ENCODE measurements at regions not wholly inside any gene's neighbourhood (a gene's known extent, or its start where the extent isn't known, plus 50 kb on each side); places are given as distances from the start of the nearest gene placed in this dataset.

DNA sequence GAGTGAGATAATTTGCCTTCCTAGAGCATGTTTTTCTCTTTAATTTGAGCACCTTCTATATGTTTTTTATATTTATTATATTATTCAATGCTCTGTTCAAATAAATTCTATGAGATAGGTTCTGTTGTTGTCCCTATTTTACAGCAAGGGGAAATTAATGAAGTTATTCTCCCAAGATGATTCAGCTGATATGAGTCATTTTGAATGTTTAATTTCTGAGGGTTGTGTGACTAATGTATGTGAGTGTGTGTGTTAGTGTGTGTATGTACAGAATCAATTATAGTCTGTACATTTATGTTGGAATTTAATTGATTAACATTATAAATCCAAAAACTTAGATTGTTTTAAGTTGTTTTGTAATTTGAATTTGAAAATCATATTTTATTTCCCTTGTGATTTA is 1536.7 kb upstream of the B3GALT2 start:
- no peak for ATAC-seq
- no peak for TF ChIP-seq OSR1 (CRISPR knock-in tag; IDR thresholded peaks at IDR 0.05)
- TF ChIP-seq TOX (CRISPR knock-in tag; IDR thresholded peaks at IDR 0.05; ENCODE audit: borderline replicate concordance), result no peak; the same call in 1 of the 2 replicates
- TF ChIP-seq, protein P1, sequence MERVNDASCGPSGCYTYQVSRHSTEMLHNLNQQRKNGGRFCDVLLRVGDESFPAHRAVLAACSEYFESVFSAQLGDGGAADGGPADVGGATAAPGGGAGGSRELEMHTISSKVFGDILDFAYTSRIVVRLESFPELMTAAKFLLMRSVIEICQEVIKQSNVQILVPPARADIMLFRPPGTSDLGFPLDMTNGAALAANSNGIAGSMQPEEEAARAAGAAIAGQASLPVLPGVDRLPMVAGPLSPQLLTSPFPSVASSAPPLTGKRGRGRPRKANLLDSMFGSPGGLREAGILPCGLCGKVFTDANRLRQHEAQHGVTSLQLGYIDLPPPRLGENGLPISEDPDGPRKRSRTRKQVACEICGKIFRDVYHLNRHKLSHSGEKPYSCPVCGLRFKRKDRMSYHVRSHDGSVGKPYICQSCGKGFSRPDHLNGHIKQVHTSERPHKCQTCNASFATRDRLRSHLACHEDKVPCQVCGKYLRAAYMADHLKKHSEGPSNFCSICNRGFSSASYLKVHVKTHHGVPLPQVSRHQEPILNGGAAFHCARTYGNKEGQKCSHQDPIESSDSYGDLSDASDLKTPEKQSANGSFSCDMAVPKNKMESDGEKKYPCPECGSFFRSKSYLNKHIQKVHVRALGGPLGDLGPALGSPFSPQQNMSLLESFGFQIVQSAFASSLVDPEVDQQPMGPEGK (CRISPR knock-in tag; IDR thresholded peaks at IDR 0.05; ENCODE audit: borderline replicate concordance), result no peak
- no peak for TF ChIP-seq ZNF565 (CRISPR knock-in tag; conservative IDR thresholded peaks at IDR 0.05; ENCODE audit: low read depth)
- TF ChIP-seq TCF4 (CRISPR knock-in tag; IDR thresholded peaks at IDR 0.05; ENCODE audit: borderline replicate concordance), result no peak
- no peak for TF ChIP-seq CSDC2 (CRISPR knock-in tag; IDR thresholded peaks at IDR 0.05)
- no peak for TF ChIP-seq BACH2 (CRISPR knock-in tag; IDR thresholded peaks at IDR 0.05; ENCODE audit: borderline replicate concordance)
- no peak for TF ChIP-seq ZFP30 (CRISPR knock-in tag; IDR thresholded peaks at IDR 0.05)
- no peak for TF ChIP-seq GLIS3 (CRISPR knock-in tag; IDR thresholded peaks at IDR 0.05)
- TF ChIP-seq ISL1 (CRISPR knock-in tag; IDR thresholded peaks at IDR 0.05), result no peak
- no peak for TF ChIP-seq PPARA (CRISPR knock-in tag; IDR thresholded peaks at IDR 0.05; ENCODE audit: borderline replicate concordance)
- TF ChIP-seq, protein P2, sequence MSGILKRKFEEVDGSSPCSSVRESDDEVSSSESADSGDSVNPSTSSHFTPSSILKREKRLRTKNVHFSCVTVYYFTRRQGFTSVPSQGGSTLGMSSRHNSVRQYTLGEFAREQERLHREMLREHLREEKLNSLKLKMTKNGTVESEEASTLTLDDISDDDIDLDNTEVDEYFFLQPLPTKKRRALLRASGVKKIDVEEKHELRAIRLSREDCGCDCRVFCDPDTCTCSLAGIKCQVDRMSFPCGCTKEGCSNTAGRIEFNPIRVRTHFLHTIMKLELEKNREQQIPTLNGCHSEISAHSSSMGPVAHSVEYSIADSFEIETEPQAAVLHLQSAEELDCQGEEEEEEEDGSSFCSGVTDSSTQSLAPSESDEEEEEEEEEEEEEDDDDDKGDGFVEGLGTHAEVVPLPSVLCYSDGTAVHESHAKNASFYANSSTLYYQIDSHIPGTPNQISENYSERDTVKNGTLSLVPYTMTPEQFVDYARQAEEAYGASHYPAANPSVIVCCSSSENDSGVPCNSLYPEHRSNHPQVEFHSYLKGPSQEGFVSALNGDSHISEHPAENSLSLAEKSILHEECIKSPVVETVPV (CRISPR knock-in tag; IDR thresholded peaks at IDR 0.05), result no peak

DNA sequence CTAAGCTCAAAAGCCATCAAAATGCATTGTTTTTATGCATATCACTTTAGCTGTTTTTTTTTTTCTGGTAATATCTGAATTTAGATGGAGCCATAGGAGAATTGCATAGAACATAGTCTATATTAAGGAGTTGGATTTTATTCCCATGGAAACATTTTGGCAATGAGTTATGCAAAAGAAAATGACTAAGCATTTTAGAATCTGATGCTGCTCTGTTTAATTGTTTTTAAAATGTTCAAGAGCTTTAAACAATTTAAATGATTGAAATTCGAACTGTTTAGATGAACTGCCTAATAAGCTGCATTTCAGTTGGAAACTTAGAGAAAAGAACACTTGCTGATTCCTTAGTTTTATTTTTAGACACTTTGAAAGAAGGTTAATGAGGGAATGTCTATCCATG is 1531.5 kb upstream of the B3GALT2 start:
- TF ChIP-seq ESRRG (CRISPR knock-in tag; IDR thresholded peaks at IDR 0.05), result no peak
- TF ChIP-seq TOX (CRISPR knock-in tag; IDR thresholded peaks at IDR 0.05; ENCODE audit: borderline replicate concordance), result peak; percentile 65
- peak; percentile 90 for ATAC-seq

DNA sequence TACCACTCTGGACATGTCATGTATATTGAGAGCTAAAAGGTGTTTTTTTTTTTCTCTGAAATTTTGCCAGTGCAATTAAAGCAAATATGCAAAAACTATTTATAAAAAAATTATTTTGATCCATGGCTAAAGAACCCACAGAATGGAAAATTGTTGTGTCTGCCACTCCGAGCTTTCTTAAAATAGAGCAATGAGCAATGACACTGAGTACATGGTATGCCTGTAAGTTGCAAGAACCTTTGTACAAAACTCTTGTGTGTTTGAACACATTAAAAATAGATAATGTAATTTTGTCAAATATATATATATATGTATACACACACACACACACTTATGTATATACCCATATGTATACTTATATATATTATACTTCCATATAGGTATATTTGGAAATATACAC is 1530.9 kb upstream of the B3GALT2 start:
- TF ChIP-seq ZNF8 (CRISPR knock-in tag; IDR thresholded peaks at IDR 0.05) (no peak), ISL1 (CRISPR knock-in tag; IDR thresholded peaks at IDR 0.05) (no peak), TOX (CRISPR knock-in tag; IDR thresholded peaks at IDR 0.05; ENCODE audit: borderline replicate concordance) (no peak), ZC3H10 (CRISPR knock-in tag; IDR thresholded peaks at IDR 0.05) (no peak), ZFP3 (CRISPR knock-in tag; IDR thresholded peaks at IDR 0.05) (no peak), SNAI2 (CRISPR knock-in tag; IDR thresholded peaks at IDR 0.05) (no peak), ZNF70 (CRISPR knock-in tag; IDR thresholded peaks at IDR 0.05) (no peak), CSDC2 (CRISPR knock-in tag; IDR thresholded peaks at IDR 0.05) (no peak), RARB (CRISPR knock-in tag; IDR thresholded peaks at IDR 0.05) (no peak), TCF4 (CRISPR knock-in tag; IDR thresholded peaks at IDR 0.05; ENCODE audit: borderline replicate concordance) (no peak), GLIS3 (CRISPR knock-in tag; IDR thresholded peaks at IDR 0.05) (no peak)
- TF ChIP-seq, protein P3, sequence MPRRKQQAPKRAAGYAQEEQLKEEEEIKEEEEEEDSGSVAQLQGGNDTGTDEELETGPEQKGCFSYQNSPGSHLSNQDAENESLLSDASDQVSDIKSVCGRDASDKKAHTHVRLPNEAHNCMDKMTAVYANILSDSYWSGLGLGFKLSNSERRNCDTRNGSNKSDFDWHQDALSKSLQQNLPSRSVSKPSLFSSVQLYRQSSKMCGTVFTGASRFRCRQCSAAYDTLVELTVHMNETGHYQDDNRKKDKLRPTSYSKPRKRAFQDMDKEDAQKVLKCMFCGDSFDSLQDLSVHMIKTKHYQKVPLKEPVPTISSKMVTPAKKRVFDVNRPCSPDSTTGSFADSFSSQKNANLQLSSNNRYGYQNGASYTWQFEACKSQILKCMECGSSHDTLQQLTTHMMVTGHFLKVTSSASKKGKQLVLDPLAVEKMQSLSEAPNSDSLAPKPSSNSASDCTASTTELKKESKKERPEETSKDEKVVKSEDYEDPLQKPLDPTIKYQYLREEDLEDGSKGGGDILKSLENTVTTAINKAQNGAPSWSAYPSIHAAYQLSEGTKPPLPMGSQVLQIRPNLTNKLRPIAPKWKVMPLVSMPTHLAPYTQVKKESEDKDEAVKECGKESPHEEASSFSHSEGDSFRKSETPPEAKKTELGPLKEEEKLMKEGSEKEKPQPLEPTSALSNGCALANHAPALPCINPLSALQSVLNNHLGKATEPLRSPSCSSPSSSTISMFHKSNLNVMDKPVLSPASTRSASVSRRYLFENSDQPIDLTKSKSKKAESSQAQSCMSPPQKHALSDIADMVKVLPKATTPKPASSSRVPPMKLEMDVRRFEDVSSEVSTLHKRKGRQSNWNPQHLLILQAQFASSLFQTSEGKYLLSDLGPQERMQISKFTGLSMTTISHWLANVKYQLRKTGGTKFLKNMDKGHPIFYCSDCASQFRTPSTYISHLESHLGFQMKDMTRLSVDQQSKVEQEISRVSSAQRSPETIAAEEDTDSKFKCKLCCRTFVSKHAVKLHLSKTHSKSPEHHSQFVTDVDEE (CRISPR knock-in tag; IDR thresholded peaks at IDR 0.05), result no peak
- TF ChIP-seq, protein P1 (CRISPR knock-in tag; IDR thresholded peaks at IDR 0.05; ENCODE audit: borderline replicate concordance), result no peak
- TF ChIP-seq, protein P2 (CRISPR knock-in tag; IDR thresholded peaks at IDR 0.05), result no peak
- ATAC-seq, result peak; percentile 78
